IgD-negative memory B cell (primary cell): ENCODE measurements at regions not wholly inside any gene's neighbourhood (a gene's known extent, or its start where the extent isn't known, plus 50 kb on each side); places are given as distances from the start of the nearest gene placed in this dataset.

ENCODE experiments used
- H3K27ac Mint-ChIP-seq, 3 donors: one replicate each; pipeline ENCODE4 v1.8.0; 2020 to 2022; ENCODE audit warnings: mild to moderate bottlenecking in 3 of 3, mixed read lengths in 3 of 3, moderate library complexity in 1 of 3
- H3K27me3 Mint-ChIP-seq: one replicate; pipeline ENCODE4 v1.8.0; 2021; ENCODE audit warnings: mixed read lengths
- H3K36me3 Mint-ChIP-seq: one replicate; pipeline ENCODE4 v1.8.0; 2020; ENCODE audit warnings: mild to moderate bottlenecking, mixed read lengths
- H3K4me1 Mint-ChIP-seq, 3 donors: one replicate each; pipeline ENCODE4 v1.8.0; 2020 to 2022; ENCODE audit warnings: mixed read lengths in 3 of 3, mild to moderate bottlenecking in 1 of 3
- H3K4me3 Mint-ChIP-seq, 4 donors: one replicate each; pipeline ENCODE4 v1.8.0; 2020 to 2022; ENCODE audit warnings: mild to moderate bottlenecking in 4 of 4, mixed read lengths in 4 of 4, moderate library complexity in 3 of 4
- H3K9me3 Mint-ChIP-seq, 3 donors: one replicate each; pipeline ENCODE4 v1.8.0; 2020 to 2021; ENCODE audit warnings: mixed read lengths in 3 of 3, mild to moderate bottlenecking in 1 of 3

- no peaks in the 10 kb centered on the region for H3K9me3 Mint-ChIP-seq
- no peaks in the 10 kb centered on the region for H3K36me3 Mint-ChIP-seq
- H3K4me1 Mint-ChIP-seq: peaks cover 4 to 23% (median 14%) of the 10 kb centered on the region in 3 donors
- no peak overlapping the region for H3K27ac Mint-ChIP-seq
- peaks cover 37% of the 10 kb centered on the region for H3K27me3 Mint-ChIP-seq
- no peak overlapping the region for H3K4me3 Mint-ChIP-seq
Measured at GRCh38 chr18:46338205-46338604, 234.0 kb downstream of the HAUS1 start.

- no peaks in the 10 kb centered on the region for H3K9me3 Mint-ChIP-seq
- peak overlapping the region in 2 of 3 donors; percentile 44 to 59 for H3K27ac Mint-ChIP-seq
- peaks cover 9 to 24% (median 20%) of the 10 kb centered on the region in 3 donors for H3K4me1 Mint-ChIP-seq
- no peaks in the 10 kb centered on the region for H3K36me3 Mint-ChIP-seq
- peaks cover 37% of the 10 kb centered on the region for H3K27me3 Mint-ChIP-seq
- peak overlapping the region in 1 of 4 donors; percentile 67 for H3K4me3 Mint-ChIP-seq
Measured at GRCh38 chr18:46338766-46339165, 234.6 kb downstream of the HAUS1 start.

GRCh38 chr18:46340716-46341115 is 236.5 kb downstream of the HAUS1 start:
- Mint-ChIP-seq H3K27ac (no peak overlapping the region), H3K4me3 (peak overlapping the region in 1 of 4 donors; percentile 51), H3K4me1 (peaks cover 10 to 24% (median 22%) of the 10 kb centered on the region in 3 donors), H3K36me3 (no peaks in the 10 kb centered on the region), H3K9me3 (no peaks in the 10 kb centered on the region), H3K27me3 (peaks cover 25% of the 10 kb centered on the region)

- Mint-ChIP-seq H3K36me3 (no peaks in the 10 kb centered on the region), H3K9me3 (no peaks in the 10 kb centered on the region), H3K4me3 (no peak overlapping the region), H3K4me1 (peaks cover 18 to 26% (median 25%) of the 10 kb centered on the region in 3 donors), H3K27ac (no peak overlapping the region), H3K27me3 (peaks cover 15% of the 10 kb centered on the region)
Measured at GRCh38 chr18:46341986-46342525, 237.9 kb downstream of the HAUS1 start.

GRCh38 chr18:46343456-46343855 is 239.3 kb downstream of the HAUS1 start:
- Mint-ChIP-seq H3K4me1 (peaks cover 18 to 26% (median 25%) of the 10 kb centered on the region in 3 donors), H3K27ac (peak overlapping the region in 1 of 3 donors; percentile 80), H3K27me3 (peaks cover 10% of the 10 kb centered on the region), H3K9me3 (no peaks in the 10 kb centered on the region), H3K4me3 (peak overlapping the region in 1 of 4 donors; percentile 33), H3K36me3 (no peaks in the 10 kb centered on the region)

GRCh38 chr18:46343931-46344372 is 239.8 kb downstream of the HAUS1 start:
- H3K36me3 Mint-ChIP-seq: no peaks in the 10 kb centered on the region
- peak overlapping the region in 3 of 4 donors; percentile 50 to 65 (median 63) for H3K4me3 Mint-ChIP-seq
- peak overlapping the region in 1 of 3 donors; percentile 27 for H3K27ac Mint-ChIP-seq
- H3K9me3 Mint-ChIP-seq: no peaks in the 10 kb centered on the region
- peaks cover 7% of the 10 kb centered on the region for H3K27me3 Mint-ChIP-seq
- peaks cover 18 to 26% (median 22%) of the 10 kb centered on the region in 3 donors for H3K4me1 Mint-ChIP-seq

GRCh38 chr18:46344416-46345180 is 240.4 kb downstream of the HAUS1 start:
- peak overlapping the region in 2 of 4 donors; percentile 37 to 63 for H3K4me3 Mint-ChIP-seq
- H3K27ac Mint-ChIP-seq: no peak overlapping the region
- peaks cover 18 to 26% (median 22%) of the 10 kb centered on the region in 3 donors for H3K4me1 Mint-ChIP-seq
- H3K36me3 Mint-ChIP-seq: no peaks in the 10 kb centered on the region
- peaks cover 6% of the 10 kb centered on the region for H3K27me3 Mint-ChIP-seq
- H3K9me3 Mint-ChIP-seq: no peaks in the 10 kb centered on the region

- Mint-ChIP-seq H3K27ac (no peak overlapping the region), H3K4me1 (peaks cover 18 to 23% (median 22%) of the 10 kb centered on the region in 3 donors)
Measured at GRCh38 chr18:46345181-46345465, 240.9 kb downstream of the HAUS1 start.

GRCh38 chr18:46346213-46346612 is 242.0 kb downstream of the HAUS1 start:
- Mint-ChIP-seq H3K4me1 (peaks cover 18 to 22% (median 20%) of the 10 kb centered on the region in 3 donors), H3K4me3 (peak overlapping the region in 2 of 4 donors; percentile 48 to 85), H3K27me3 (peaks cover 6% of the 10 kb centered on the region), H3K9me3 (no peaks in the 10 kb centered on the region), H3K36me3 (no peaks in the 10 kb centered on the region), H3K27ac (no peak overlapping the region)

More at GRCh38 chr18:46345181-46345465, 240.9 kb downstream of the HAUS1 start:
- H3K9me3 Mint-ChIP-seq: no peaks in the 10 kb centered on the region
- H3K27me3 Mint-ChIP-seq: peaks cover 6% of the 10 kb centered on the region
- H3K36me3 Mint-ChIP-seq: no peaks in the 10 kb centered on the region
- no peak overlapping the region for H3K4me3 Mint-ChIP-seq

- Mint-ChIP-seq H3K4me1 (peaks cover 18 to 22% (median 20%) of the 10 kb centered on the region in 3 donors), H3K9me3 (no peaks in the 10 kb centered on the region), H3K27ac (no peak overlapping the region), H3K36me3 (no peaks in the 10 kb centered on the region), H3K27me3 (peaks cover 5% of the 10 kb centered on the region), H3K4me3 (no peak overlapping the region)
Measured at GRCh38 chr18:46346896-46347630, 242.9 kb downstream of the HAUS1 start.

- Mint-ChIP-seq H3K4me1 (peaks cover 7 to 8% (median 7%) of the 10 kb centered on the region in 3 donors), H3K4me3 (no peak overlapping the region), H3K36me3 (no peaks in the 10 kb centered on the region), H3K27me3 (no peaks in the 10 kb centered on the region), H3K27ac (no peak overlapping the region), H3K9me3 (no peaks in the 10 kb centered on the region)
Measured at GRCh38 chr18:46350598-46351159, 246.5 kb downstream of the HAUS1 start.

GRCh38 chr18:46352520-46353250 is 248.5 kb downstream of the HAUS1 start:
- Mint-ChIP-seq H3K4me3 (no peak overlapping the region), H3K4me1 (peaks cover 0 to 3% (median 0%) of the 10 kb centered on the region in 3 donors), H3K27ac (no peak overlapping the region), H3K36me3 (no peaks in the 10 kb centered on the region), H3K27me3 (no peaks in the 10 kb centered on the region), H3K9me3 (no peaks in the 10 kb centered on the region)

- Mint-ChIP-seq H3K27me3 (no peaks in the 10 kb centered on the region), H3K36me3 (no peaks in the 10 kb centered on the region), H3K27ac (no peak overlapping the region), H3K9me3 (no peaks in the 10 kb centered on the region), H3K4me1 (peaks cover 0 to 3% (median 0%) of the 10 kb centered on the region in 3 donors), H3K4me3 (no peak overlapping the region)
Measured at GRCh38 chr18:46353460-46353859, 249.3 kb downstream of the HAUS1 start.

GRCh38 chr18:46356278-46357033 is 252.3 kb downstream of the HAUS1 start:
- Mint-ChIP-seq H3K36me3 (peaks cover 2% of the 10 kb centered on the region), H3K9me3 (peaks cover 0 to 9% (median 6%) of the 10 kb centered on the region in 3 donors), H3K27ac (no peak overlapping the region), H3K4me3 (no peak overlapping the region), H3K4me1 (peaks cover 0 to 3% (median 0%) of the 10 kb centered on the region in 3 donors), H3K27me3 (no peaks in the 10 kb centered on the region)
